ENCODE measurements at regions not wholly inside any gene's neighbourhood (a gene's known extent, or its start where the extent isn't known, plus 50 kb on each side); places are given as distances from the start of the nearest gene placed in this dataset.

GRCh38 chr2:16952805-16953204 is 287.2 kb upstream of the CYRIA start:
- Histone ChIP-seq H3K79me2 (replicated peaks; ENCODE audit: insufficient read depth) (no peaks in the 10 kb centered on the region), H3K27me3 (ENCODE audit: insufficient read depth) (no peaks in the 10 kb centered on the region), H3K4me3 (no peak overlapping the region), H3K4me1 (ENCODE audit: insufficient read depth) (no peaks in the 10 kb centered on the region), H2AFZ (no peak overlapping the region), H3K9me2 (ENCODE audit: insufficient read depth) (0 out of 2 replicates have a peak, but pooled peaks cover 6% of the 10 kb centered on the region), H3K4me2 (no peak overlapping the region), H4K20me1 (replicated peaks; ENCODE audit: insufficient read depth) (no peaks in the 10 kb centered on the region), H3F3A (replicated peaks; ENCODE audit: low read depth) (no peaks in the 10 kb centered on the region), H3K36me3 (ENCODE audit: insufficient read depth) (no peaks in the 10 kb centered on the region), H3K27ac (ENCODE audit: low read depth) (no peak overlapping the region)
- Mint-ChIP-seq H3K36me3 (ENCODE audit: low read depth) (no peaks in the 10 kb centered on the region), H3K9me3 (no peaks in the 10 kb centered on the region), H3K4me3 (no peak overlapping the region), H3K27ac (no peak overlapping the region), H3K27me3 (ENCODE audit: insufficient read depth, low read depth, poor library complexity) (no peaks in the 10 kb centered on the region), H3K4me1 (peaks cover 6% of the 10 kb centered on the region; the same call in 2 of the 3 replicates)
- DNase-seq (ENCODE audit: low spot score) (no peak), ATAC-seq (no peak)
- TF ChIP-seq POLR2AphosphoS5 (IDR thresholded peaks at IDR 0.05; ENCODE audit: low read depth) (no peak), ZNF114 (CRISPR knock-in tag; IDR thresholded peaks at IDR 0.05) (no peak), ZNF331 (CRISPR knock-in tag; IDR thresholded peaks at IDR 0.05; ENCODE audit: low read depth) (no peak), CTCF (conservative IDR thresholded peaks at IDR 0.05; ENCODE audit: low read depth in 2 of 2) (no peak), EZH2 (IDR thresholded peaks at IDR 0.05; ENCODE audit: low read depth, unreplicated experiment) (no peak), REST (IDR thresholded peaks at IDR 0.05; ENCODE audit: unreplicated experiment) (no peak), EZH2phosphoT487 (IDR thresholded peaks at IDR 0.05; ENCODE audit: unreplicated experiment) (no peak), CREB1 (CRISPR knock-in tag; IDR thresholded peaks at IDR 0.05; ENCODE audit: low read depth) (no peak), JUNB (IDR thresholded peaks at IDR 0.05; ENCODE audit: unreplicated experiment) (no peak), ETS1 (IDR thresholded peaks at IDR 0.05) (no peak), NANOG (IDR thresholded peaks at IDR 0.05; ENCODE audit: borderline replicate concordance) (no peak)

All from GM23338 (cell line).